D721Med (cell line): ENCODE measurements at regions not wholly inside any gene's neighbourhood (a gene's known extent, or its start where the extent isn't known, plus 50 kb on each side); places are given as distances from the start of the nearest gene placed in this dataset.

Source experiments
- DNase-seq: peaks from one replicate; pipeline ENCODE4 v3.0.0; 2011; ENCODE audit warnings: low spot score; ENCODE audit not compliant: insufficient read length
- FAIRE-seq: peaks from 2 replicates; lab custom pipeline; 2011; peaks lifted over from hg19 to GRCh38; lab: Jason Lieb, UNC
- CTCF ChIP-seq: IDR thresholded peaks from 2 replicates; pipeline ENCODE4 v1.5.1; 2012; ENCODE audit warnings: mild to moderate bottlenecking, control low read depth; ENCODE audit not compliant: insufficient read depth; ENCODE audit errors: missing control alignments

GRCh38 chr2:64315291-64315960, 138.5 kb upstream of the LGALSL start:
- DNase-seq (no peak), FAIRE-seq (no peak)
- TF ChIP-seq CTCF = no peak

- no peak for FAIRE-seq
- TF ChIP-seq CTCF = no peak
- DNase-seq = no peak
These were observed 136.1 kb upstream of the LGALSL start for GRCh38 chr2:64317707-64318475.

- FAIRE-seq (no peak), DNase-seq (no peak)
- no peak for TF ChIP-seq CTCF
These were observed 135.6 kb upstream of the LGALSL start for GRCh38 chr2:64318476-64318748.

GRCh38 chr2:64319896-64320295, 134.1 kb upstream of the LGALSL start:
- FAIRE-seq (no peak), DNase-seq (no peak)
- no peak for TF ChIP-seq CTCF

- FAIRE-seq (no peak), DNase-seq (no peak)
- TF ChIP-seq CTCF = no peak
These were observed 131.5 kb upstream of the LGALSL start for GRCh38 chr2:64322433-64322832.

- TF ChIP-seq CTCF = no peak
- FAIRE-seq (no peak), DNase-seq (no peak)
These were observed 130.8 kb upstream of the LGALSL start for GRCh38 chr2:64323197-64323596.
